Gastroesophageal sphincter (tissue), 4 donors: ENCODE measurements at regions not wholly inside any gene's neighbourhood (a gene's known extent, or its start where the extent isn't known, plus 50 kb on each side); places are given as distances from the start of the nearest gene placed in this dataset.

Experiments used
- ATAC-seq: fragments of 150-250 bp; one replicate; pipeline ENCODE4 v1.9.1; 2016; ENCODE audit warnings: mild to moderate bottlenecking, moderate library complexity
- H3K27ac ChIP-seq, 4 donors: fragments of 200-600 bp; sonication (generic) in 3 of 4; 1 replicate in 3 of 4; 2 replicates in 1 of 4; pipeline ENCODE4 v1.5.1; 2016 to 2019
- H3K27me3 ChIP-seq: fragments of 200-600 bp; sonication (generic); one replicate; pipeline ENCODE4 v1.5.1; 2019
- H3K36me3 ChIP-seq, 2 donors: fragments of 200-600 bp; sonication (generic); one replicate each; pipeline ENCODE4 v1.5.1; 2019; ENCODE audit warnings: control low read depth in 1 of 2
- H3K4me1 ChIP-seq, 3 donors: fragments of 200-600 bp; sonication (generic); 1 replicate in 2 of 3; 2 replicates in 1 of 3; pipeline ENCODE4 v1.5.1; 2016 to 2019; ENCODE audit warnings: control low read depth in 2 of 3
- H3K4me3 ChIP-seq, 2 donors: fragments of 200-600 bp; sonication (generic); one replicate each; pipeline ENCODE4 v1.5.1; 2019; ENCODE audit warnings: mild to moderate bottlenecking in 1 of 2, moderate library complexity in 1 of 2
- H3K9me3 ChIP-seq, 3 donors: fragments of 200-600 bp; sonication (generic); one replicate each; pipeline ENCODE4 v1.5.1; 2017 to 2019; ENCODE audit warnings: control low read depth in 2 of 3
- CTCF ChIP-seq, 4 experiments: fragments of 200-600 bp in 2 of 4; fragments of 450-650 bp in 2 of 4; sonication (generic) in 1 of 4; IDR thresholded peaks; one replicate each; pipeline ENCODE4 v1.5.1; 2017 to 2019; ENCODE audit warnings: antibody characterized with exemption in 4 of 4, mild to moderate bottlenecking in 2 of 4, moderate library complexity in 2 of 4
- EP300 ChIP-seq: sonication (generic); formaldehyde crosslinking; IDR thresholded peaks from one replicate; pipeline ENCODE4 v1.6.1; 2017; ENCODE audit warnings: antibody characterized with exemption, mild to moderate bottlenecking
- POLR2A ChIP-seq, 2 donors: fragments of 450-650 bp; IDR thresholded peaks; one replicate each; pipeline ENCODE4 v1.6.1; 2017; ENCODE audit warnings: antibody characterized with exemption in 2 of 2, mild to moderate bottlenecking in 2 of 2, moderate library complexity in 1 of 2
- POLR2AphosphoS5 ChIP-seq: sonication (generic); formaldehyde crosslinking; IDR thresholded peaks from one replicate; pipeline ENCODE4 v1.6.1; 2017; ENCODE audit warnings: antibody characterized with exemption
- WGBS, 2 donors: methylation state at CpG; one replicate each; pipeline ENCODE4 v1.1.5; 2018; ENCODE audit warnings: low coverage in 1 of 2; 5-methylcytosine and 5-hydroxymethylcytosine counted together

- ATAC-seq = no peak
- Histone ChIP-seq H3K27ac (no peak overlapping the region), H3K4me1 (peaks cover 0 to 38% (median 3%) of the 10 kb centered on the region in 3 donors), H3K36me3 (no peaks in the 10 kb centered on the region), H3K4me3 (no peak overlapping the region), H3K27me3 (no peaks in the 10 kb centered on the region), H3K9me3 (peaks cover 0 to 5% (median 0%) of the 10 kb centered on the region in 3 donors)
- 56% methylated on average over 4 of the region's 16 CpGs; no CpG with 5 or more reads in 1 of the 2 donors for WGBS, 2 donors
- TF ChIP-seq EP300 (no peak), POLR2A (IDR thresholded peaks at IDR 0.05) (no peak), CTCF (IDR thresholded peaks at IDR 0.05) (no peak), POLR2AphosphoS5 (no peak)
These were observed 130.7 kb downstream of the MN1 start for GRCh38 chr22:27670701-27671412.

GRCh38 chr22:27671413-27671935 is 130.1 kb downstream of the MN1 start:
- no peaks in the 10 kb centered on the region for H3K36me3 ChIP-seq
- no peak for TF ChIP-seq POLR2AphosphoS5
- no peak for TF ChIP-seq CTCF (IDR thresholded peaks at IDR 0.05)
- TF ChIP-seq EP300 = no peak
- TF ChIP-seq POLR2A (IDR thresholded peaks at IDR 0.05) = no peak
- no peak for ATAC-seq
- no peak overlapping the region for H3K4me3 ChIP-seq
- H3K9me3 ChIP-seq = peaks cover 0 to 1% (median 0%) of the 10 kb centered on the region in 3 donors
- H3K4me1 ChIP-seq = peaks cover 0 to 38% (median 3%) of the 10 kb centered on the region in 3 donors
- WGBS, 2 donors = 80% methylated on average over 1 of the region's 3 CpGs; no CpG with 5 or more reads in 1 of the 2 donors
- no peak overlapping the region for H3K27ac ChIP-seq
- H3K27me3 ChIP-seq = no peaks in the 10 kb centered on the region

- WGBS, 2 donors = 88 to 98% methylated on average over 7 to 9 of the region's 9 CpGs
- ATAC-seq = no peak
- Histone ChIP-seq H3K27ac (no peak overlapping the region), H3K9me3 (no peaks in the 10 kb centered on the region), H3K27me3 (no peaks in the 10 kb centered on the region), H3K36me3 (no peaks in the 10 kb centered on the region), H3K4me1 (peaks cover 0 to 30% (median 3%) of the 10 kb centered on the region in 3 donors), H3K4me3 (no peak overlapping the region)
- TF ChIP-seq CTCF (IDR thresholded peaks at IDR 0.05) (no peak), EP300 (no peak), POLR2AphosphoS5 (no peak), POLR2A (IDR thresholded peaks at IDR 0.05) (no peak)
These were observed 128.7 kb downstream of the MN1 start for GRCh38 chr22:27672721-27673418.

- ATAC-seq = no peak
- TF ChIP-seq POLR2AphosphoS5 = no peak
- no peak for TF ChIP-seq EP300
- no peak for TF ChIP-seq POLR2A (IDR thresholded peaks at IDR 0.05)
- no peak for TF ChIP-seq CTCF (IDR thresholded peaks at IDR 0.05)
- no CpG with 5 or more reads among the region's 15 CpGs for WGBS, 2 donors
- Histone ChIP-seq H3K27ac (no peak overlapping the region), H3K4me1 (peaks cover 0 to 30% (median 3%) of the 10 kb centered on the region in 3 donors), H3K27me3 (no peaks in the 10 kb centered on the region), H3K4me3 (no peak overlapping the region), H3K36me3 (no peaks in the 10 kb centered on the region), H3K9me3 (no peaks in the 10 kb centered on the region)
These were observed 127.7 kb downstream of the MN1 start for GRCh38 chr22:27673839-27674238.
